GM23338 (cell line): ENCODE measurements at regions not wholly inside any gene's neighbourhood (a gene's known extent, or its start where the extent isn't known, plus 50 kb on each side); places are given as distances from the start of the nearest gene placed in this dataset.

Experiments used
- ATAC-seq: fragments of 200-7000 bp; cut with Tn5 transposase; 3 replicates; pipeline ENCODE4 v1.9.1; 2020
- DNase-seq: peaks from one replicate; pipeline ENCODE4 v3.0.0-alpha.2; 2015; ENCODE audit warnings: low spot score
- H2AFZ ChIP-seq: fragments of 200-600 bp; sonication (generic); 2 replicates; pipeline ENCODE4 v1.8.0; 2016; ENCODE audit warnings: antibody characterized with exemption, mild to moderate bottlenecking, moderate library complexity
- H3F3A ChIP-seq: fragments of 200-600 bp; sonication (generic); replicated peaks from 2 replicates; pipeline ENCODE4 v1.8.0; 2017; ENCODE audit warnings: antibody characterized with exemption, mixed run types, low read depth
- H3K27ac ChIP-seq: fragments of 200-600 bp; sonication (generic); 2 replicates; pipeline ENCODE4 v1.6.1; 2016; ENCODE audit warnings: low read depth
- H3K27me3 ChIP-seq: fragments of 200-600 bp; sonication (generic); 2 replicates; pipeline ENCODE4 v1.8.0; 2016; ENCODE audit warnings: mild to moderate bottlenecking, mixed run types, moderate library complexity; ENCODE audit not compliant: insufficient read depth
- H3K36me3 ChIP-seq: fragments of 200-600 bp; sonication (generic); 2 replicates; pipeline ENCODE4 v1.8.0; 2016; ENCODE audit warnings: mild to moderate bottlenecking; ENCODE audit not compliant: insufficient read depth
- H3K4me1 ChIP-seq: fragments of 200-600 bp; sonication (generic); 2 replicates; pipeline ENCODE4 v1.8.0; 2016; ENCODE audit warnings: mild to moderate bottlenecking, moderate library complexity; ENCODE audit not compliant: insufficient read depth
- H3K4me2 ChIP-seq: fragments of 200-600 bp; sonication (generic); 2 replicates; pipeline ENCODE4 v1.7.1; 2017; ENCODE audit warnings: mixed run types
- H3K4me3 ChIP-seq: fragments of 200-600 bp; sonication (generic); 2 replicates; pipeline ENCODE4 v1.6.1; 2016; ENCODE audit warnings: mixed run types
- H3K79me2 ChIP-seq: fragments of 200-600 bp; sonication (generic); replicated peaks from 2 replicates; pipeline ENCODE4 v1.8.0; 2017; ENCODE audit warnings: mild to moderate bottlenecking; ENCODE audit not compliant: insufficient read depth
- H3K9me2 ChIP-seq: fragments of 200-600 bp; sonication (generic); 2 replicates; pipeline ENCODE4 v1.8.0; 2017; ENCODE audit not compliant: insufficient read depth
- H4K20me1 ChIP-seq: fragments of 200-600 bp; sonication (generic); replicated peaks from 2 replicates; pipeline ENCODE4 v1.8.0; 2017; ENCODE audit warnings: mild to moderate bottlenecking; ENCODE audit not compliant: insufficient read depth
- H3K27ac Mint-ChIP-seq: 2 replicates; pipeline ENCODE4 v1.8.0; 2020; ENCODE audit warnings: inconsistent platforms, mild to moderate bottlenecking, moderate library complexity, mixed read lengths
- H3K27me3 Mint-ChIP-seq: 3 replicates; pipeline ENCODE4 v1.8.0; 2022; ENCODE audit warnings: low read depth, mild to moderate bottlenecking, moderate library complexity, mixed read lengths, inconsistent platforms; ENCODE audit not compliant: insufficient read depth, poor library complexity
- H3K36me3 Mint-ChIP-seq: 3 replicates; pipeline ENCODE4 v1.8.0; 2021; ENCODE audit warnings: low read depth, mild to moderate bottlenecking, inconsistent platforms, moderate library complexity, mixed read lengths
- H3K4me1 Mint-ChIP-seq: 3 replicates; pipeline ENCODE4 v1.8.0; 2020; ENCODE audit warnings: mild to moderate bottlenecking, inconsistent platforms, mixed read lengths
- H3K4me3 Mint-ChIP-seq: 3 replicates; pipeline ENCODE4 v1.8.0; 2021; ENCODE audit warnings: moderate library complexity, mild to moderate bottlenecking, inconsistent platforms, mixed read lengths
- H3K9me3 Mint-ChIP-seq: 3 replicates; pipeline ENCODE4 v1.8.0; 2020; ENCODE audit warnings: moderate library complexity, mild to moderate bottlenecking, inconsistent platforms, mixed read lengths
- CREB1 ChIP-seq: fragments of 250-450 bp; sonication (Bioruptor Pico); IDR thresholded peaks from 2 replicates; pipeline ENCODE4 v1.5.0; 2020; ENCODE audit warnings: low read depth, mild to moderate bottlenecking, moderate library complexity
- EZH2 ChIP-seq: fragments of 200-600 bp; sonication (generic); IDR thresholded peaks from one replicate; pipeline ENCODE4 v1.8.0; 2017; ENCODE audit warnings: antibody characterized with exemption, mild to moderate bottlenecking, low read depth; ENCODE audit not compliant: unreplicated experiment
- JUNB ChIP-seq: IDR thresholded peaks from one replicate; pipeline ENCODE4 v1.6.1; 2016; ENCODE audit warnings: antibody characterized with exemption; ENCODE audit not compliant: unreplicated experiment
- NANOG ChIP-seq: IDR thresholded peaks from 2 replicates; pipeline ENCODE4 v1.6.1; 2016; ENCODE audit warnings: antibody characterized with exemption, borderline replicate concordance
- POLR2AphosphoS5 ChIP-seq: IDR thresholded peaks from 2 replicates; pipeline ENCODE4 v1.6.1; 2016; ENCODE audit warnings: antibody characterized with exemption, low read depth
- STAT1 ChIP-seq: IDR thresholded peaks from one replicate; pipeline ENCODE4 v1.6.1; 2016; ENCODE audit warnings: antibody characterized with exemption; ENCODE audit not compliant: unreplicated experiment
- ZNF114 ChIP-seq: fragments of 250-450 bp; sonication (Bioruptor Pico); IDR thresholded peaks from 2 replicates; pipeline ENCODE4 v1.5.0; 2020; ENCODE audit warnings: mild to moderate bottlenecking, moderate library complexity
- ZNF331 ChIP-seq: fragments of 250-450 bp; sonication (Bioruptor Pico); IDR thresholded peaks from 2 replicates; pipeline ENCODE4 v1.5.0; 2020; ENCODE audit warnings: low read depth, mild to moderate bottlenecking, moderate library complexity
- TF ChIP-seq, protein P1 (sequence below): fragments of 250-450 bp; sonication (Bioruptor Pico); IDR thresholded peaks from 2 replicates; pipeline ENCODE4 v1.5.0; 2020; ENCODE audit warnings: mild to moderate bottlenecking, moderate library complexity
- TF ChIP-seq, protein P2 (sequence below), 2 experiments: fragments of 200-600 bp in 1 of 2; sonication (generic) in 1 of 2; conservative IDR thresholded peaks; 2 replicates each; pipeline versions ENCODE4 v1.5.1 to v1.6.1; 2016 to 2017; ENCODE audit warnings: antibody characterized with exemption in 2 of 2, low read depth in 2 of 2, mild to moderate bottlenecking in 2 of 2, moderate library complexity in 1 of 2
- TF ChIP-seq, protein P3 (sequence below): IDR thresholded peaks from one replicate; pipeline ENCODE4 v1.6.1; 2018; ENCODE audit warnings: antibody characterized with exemption; ENCODE audit not compliant: unreplicated experiment

DNA sequence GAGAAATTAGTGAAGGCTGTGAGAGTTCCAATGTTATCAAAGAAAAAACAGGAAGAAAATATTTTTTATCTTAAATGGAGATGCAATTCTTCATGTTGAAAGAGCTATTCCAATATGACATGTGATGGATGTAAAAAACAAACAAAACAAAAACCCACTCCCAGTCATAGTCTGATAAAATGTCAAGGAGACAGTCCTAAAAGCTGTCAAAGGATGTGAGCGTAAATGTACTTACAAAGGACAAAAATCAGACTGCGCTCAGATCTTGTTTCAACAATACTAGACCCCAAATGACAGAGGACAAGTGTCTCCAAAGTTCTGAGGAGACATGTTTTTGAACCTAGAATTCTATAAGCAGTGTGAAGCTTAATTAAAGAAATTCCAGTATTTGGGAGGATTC, 265.8 kb downstream of the PLPP3 start:
- Histone ChIP-seq H4K20me1 (no peaks in the 10 kb centered on the region), H3K4me2 (no peak overlapping the region), H3K27me3 (no peaks in the 10 kb centered on the region), H3K4me3 (no peak overlapping the region), H3K27ac (no peak overlapping the region), H3F3A (no peaks in the 10 kb centered on the region), H2AFZ (no peak overlapping the region), H3K4me1 (no peaks in the 10 kb centered on the region), H3K9me2 (no peaks in the 10 kb centered on the region; the same call in none of the 2 replicates), H3K36me3 (no peaks in the 10 kb centered on the region), H3K79me2 (no peaks in the 10 kb centered on the region)
- no peak overlapping the region for H3K27ac Mint-ChIP-seq
- TF ChIP-seq CREB1 (CRISPR knock-in tag): no peak
- ATAC-seq (no peak), DNase-seq (no peak)
- no peaks in the 10 kb centered on the region; the same call in 1 of the 3 replicates for H3K9me3 Mint-ChIP-seq
- peaks cover 3% of the 10 kb centered on the region; the same call in 2 of the 3 replicates for H3K4me1 Mint-ChIP-seq
- H3K4me3 Mint-ChIP-seq: no peak overlapping the region
- no peaks in the 10 kb centered on the region for H3K27me3 Mint-ChIP-seq
- H3K36me3 Mint-ChIP-seq: peaks cover 5% of the 10 kb centered on the region; the same call in 1 of the 3 replicates

DNA sequence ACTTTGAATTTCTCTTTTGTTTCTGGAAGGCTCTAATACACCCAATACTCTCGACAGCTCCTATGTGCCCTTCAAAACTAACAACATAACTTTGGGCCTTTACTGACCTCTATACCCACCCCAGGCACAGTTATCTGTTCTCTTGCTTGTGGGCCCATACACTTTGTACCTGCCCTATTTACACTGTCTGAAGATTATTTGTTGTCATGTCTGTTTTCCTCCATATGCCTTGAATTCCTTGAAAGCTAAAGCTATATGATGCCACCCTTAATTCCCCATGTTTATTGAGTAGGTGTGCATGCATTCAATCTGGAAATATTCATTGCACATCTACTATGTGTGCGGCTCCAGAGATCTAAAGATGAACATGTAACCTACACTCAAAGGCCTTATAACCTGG, 267.6 kb downstream of the PLPP3 start:
- Mint-ChIP-seq H3K4me3 (no peak overlapping the region), H3K27ac (no peak overlapping the region), H3K4me1 (peaks cover 3% of the 10 kb centered on the region; the same call in 2 of the 3 replicates), H3K9me3 (no peaks in the 10 kb centered on the region; the same call in 1 of the 3 replicates), H3K27me3 (no peaks in the 10 kb centered on the region), H3K36me3 (peaks cover 5% of the 10 kb centered on the region; the same call in 1 of the 3 replicates)
- no peak overlapping the region for H3K27ac ChIP-seq
- H3K4me3 ChIP-seq: no peak overlapping the region
- H3K4me2 ChIP-seq: no peak overlapping the region
- no peaks in the 10 kb centered on the region for H3F3A ChIP-seq
- H2AFZ ChIP-seq: no peak overlapping the region
- DNase-seq (no peak), ATAC-seq (no peak)
- no peaks in the 10 kb centered on the region for H3K9me2 ChIP-seq
- no peaks in the 10 kb centered on the region for H3K27me3 ChIP-seq
- H3K36me3 ChIP-seq: no peaks in the 10 kb centered on the region
- no peaks in the 10 kb centered on the region for H3K79me2 ChIP-seq
- no peaks in the 10 kb centered on the region for H3K4me1 ChIP-seq
- no peaks in the 10 kb centered on the region for H4K20me1 ChIP-seq
- TF ChIP-seq ZNF114 (CRISPR knock-in tag): no peak
- no peak for TF ChIP-seq POLR2AphosphoS5
- TF ChIP-seq EZH2: no peak
- no peak for TF ChIP-seq NANOG
- TF ChIP-seq, protein P1, sequence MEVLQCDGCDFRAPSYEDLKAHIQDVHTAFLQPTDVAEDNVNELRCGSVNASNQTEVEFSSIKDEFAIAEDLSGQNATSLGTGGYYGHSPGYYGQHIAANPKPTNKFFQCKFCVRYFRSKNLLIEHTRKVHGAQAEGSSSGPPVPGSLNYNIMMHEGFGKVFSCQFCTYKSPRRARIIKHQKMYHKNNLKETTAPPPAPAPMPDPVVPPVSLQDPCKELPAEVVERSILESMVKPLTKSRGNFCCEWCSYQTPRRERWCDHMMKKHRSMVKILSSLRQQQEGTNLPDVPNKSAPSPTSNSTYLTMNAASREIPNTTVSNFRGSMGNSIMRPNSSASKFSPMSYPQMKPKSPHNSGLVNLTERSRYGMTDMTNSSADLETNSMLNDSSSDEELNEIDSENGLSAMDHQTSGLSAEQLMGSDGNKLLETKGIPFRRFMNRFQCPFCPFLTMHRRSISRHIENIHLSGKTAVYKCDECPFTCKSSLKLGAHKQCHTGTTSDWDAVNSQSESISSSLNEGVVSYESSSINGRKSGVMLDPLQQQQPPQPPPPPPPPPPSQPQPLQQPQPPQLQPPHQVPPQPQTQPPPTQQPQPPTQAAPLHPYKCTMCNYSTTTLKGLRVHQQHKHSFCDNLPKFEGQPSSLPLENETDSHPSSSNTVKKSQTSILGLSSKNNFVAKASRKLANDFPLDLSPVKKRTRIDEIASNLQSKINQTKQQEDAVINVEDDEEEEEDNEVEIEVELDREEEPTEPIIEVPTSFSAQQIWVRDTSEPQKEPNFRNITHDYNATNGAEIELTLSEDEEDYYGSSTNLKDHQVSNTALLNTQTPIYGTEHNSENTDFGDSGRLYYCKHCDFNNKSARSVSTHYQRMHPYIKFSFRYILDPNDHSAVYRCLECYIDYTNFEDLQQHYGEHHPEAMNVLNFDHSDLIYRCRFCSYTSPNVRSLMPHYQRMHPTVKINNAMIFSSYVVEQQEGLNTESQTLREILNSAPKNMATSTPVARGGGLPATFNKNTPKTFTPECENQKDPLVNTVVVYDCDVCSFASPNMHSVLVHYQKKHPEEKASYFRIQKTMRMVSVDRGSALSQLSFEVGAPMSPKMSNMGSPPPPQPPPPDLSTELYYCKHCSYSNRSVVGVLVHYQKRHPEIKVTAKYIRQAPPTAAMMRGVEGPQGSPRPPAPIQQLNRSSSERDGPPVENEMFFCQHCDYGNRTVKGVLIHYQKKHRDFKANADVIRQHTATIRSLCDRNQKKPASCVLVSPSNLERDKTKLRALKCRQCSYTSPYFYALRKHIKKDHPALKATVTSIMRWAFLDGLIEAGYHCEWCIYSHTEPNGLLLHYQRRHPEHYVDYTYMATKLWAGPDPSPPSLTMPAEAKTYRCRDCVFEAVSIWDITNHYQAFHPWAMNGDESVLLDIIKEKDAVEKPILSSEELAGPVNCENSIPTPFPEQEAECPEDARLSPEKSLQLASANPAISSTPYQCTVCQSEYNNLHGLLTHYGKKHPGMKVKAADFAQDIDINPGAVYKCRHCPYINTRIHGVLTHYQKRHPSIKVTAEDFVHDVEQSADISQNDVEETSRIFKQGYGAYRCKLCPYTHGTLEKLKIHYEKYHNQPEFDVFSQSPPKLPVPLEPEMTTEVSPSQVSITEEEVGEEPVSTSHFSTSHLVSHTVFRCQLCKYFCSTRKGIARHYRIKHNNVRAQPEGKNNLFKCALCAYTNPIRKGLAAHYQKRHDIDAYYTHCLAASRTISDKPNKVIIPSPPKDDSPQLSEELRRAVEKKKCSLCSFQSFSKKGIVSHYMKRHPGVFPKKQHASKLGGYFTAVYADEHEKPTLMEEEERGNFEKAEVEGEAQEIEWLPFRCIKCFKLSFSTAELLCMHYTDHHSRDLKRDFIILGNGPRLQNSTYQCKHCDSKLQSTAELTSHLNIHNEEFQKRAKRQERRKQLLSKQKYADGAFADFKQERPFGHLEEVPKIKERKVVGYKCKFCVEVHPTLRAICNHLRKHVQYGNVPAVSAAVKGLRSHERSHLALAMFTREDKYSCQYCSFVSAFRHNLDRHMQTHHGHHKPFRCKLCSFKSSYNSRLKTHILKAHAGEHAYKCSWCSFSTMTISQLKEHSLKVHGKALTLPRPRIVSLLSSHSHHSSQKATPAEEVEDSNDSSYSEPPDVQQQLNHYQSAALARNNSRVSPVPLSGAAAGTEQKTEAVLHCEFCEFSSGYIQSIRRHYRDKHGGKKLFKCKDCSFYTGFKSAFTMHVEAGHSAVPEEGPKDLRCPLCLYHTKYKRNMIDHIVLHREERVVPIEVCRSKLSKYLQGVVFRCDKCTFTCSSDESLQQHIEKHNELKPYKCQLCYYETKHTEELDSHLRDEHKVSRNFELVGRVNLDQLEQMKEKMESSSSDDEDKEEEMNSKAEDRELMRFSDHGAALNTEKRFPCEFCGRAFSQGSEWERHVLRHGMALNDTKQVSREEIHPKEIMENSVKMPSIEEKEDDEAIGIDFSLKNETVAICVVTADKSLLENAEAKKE (CRISPR knock-in tag): no peak
- no peak for TF ChIP-seq ZNF331 (CRISPR knock-in tag)
- TF ChIP-seq STAT1: no peak
- TF ChIP-seq, protein P2, sequence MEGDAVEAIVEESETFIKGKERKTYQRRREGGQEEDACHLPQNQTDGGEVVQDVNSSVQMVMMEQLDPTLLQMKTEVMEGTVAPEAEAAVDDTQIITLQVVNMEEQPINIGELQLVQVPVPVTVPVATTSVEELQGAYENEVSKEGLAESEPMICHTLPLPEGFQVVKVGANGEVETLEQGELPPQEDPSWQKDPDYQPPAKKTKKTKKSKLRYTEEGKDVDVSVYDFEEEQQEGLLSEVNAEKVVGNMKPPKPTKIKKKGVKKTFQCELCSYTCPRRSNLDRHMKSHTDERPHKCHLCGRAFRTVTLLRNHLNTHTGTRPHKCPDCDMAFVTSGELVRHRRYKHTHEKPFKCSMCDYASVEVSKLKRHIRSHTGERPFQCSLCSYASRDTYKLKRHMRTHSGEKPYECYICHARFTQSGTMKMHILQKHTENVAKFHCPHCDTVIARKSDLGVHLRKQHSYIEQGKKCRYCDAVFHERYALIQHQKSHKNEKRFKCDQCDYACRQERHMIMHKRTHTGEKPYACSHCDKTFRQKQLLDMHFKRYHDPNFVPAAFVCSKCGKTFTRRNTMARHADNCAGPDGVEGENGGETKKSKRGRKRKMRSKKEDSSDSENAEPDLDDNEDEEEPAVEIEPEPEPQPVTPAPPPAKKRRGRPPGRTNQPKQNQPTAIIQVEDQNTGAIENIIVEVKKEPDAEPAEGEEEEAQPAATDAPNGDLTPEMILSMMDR (conservative IDR thresholded peaks at IDR 0.05; ENCODE audit: low read depth in 2 of 2): no peak
- TF ChIP-seq, protein P3, sequence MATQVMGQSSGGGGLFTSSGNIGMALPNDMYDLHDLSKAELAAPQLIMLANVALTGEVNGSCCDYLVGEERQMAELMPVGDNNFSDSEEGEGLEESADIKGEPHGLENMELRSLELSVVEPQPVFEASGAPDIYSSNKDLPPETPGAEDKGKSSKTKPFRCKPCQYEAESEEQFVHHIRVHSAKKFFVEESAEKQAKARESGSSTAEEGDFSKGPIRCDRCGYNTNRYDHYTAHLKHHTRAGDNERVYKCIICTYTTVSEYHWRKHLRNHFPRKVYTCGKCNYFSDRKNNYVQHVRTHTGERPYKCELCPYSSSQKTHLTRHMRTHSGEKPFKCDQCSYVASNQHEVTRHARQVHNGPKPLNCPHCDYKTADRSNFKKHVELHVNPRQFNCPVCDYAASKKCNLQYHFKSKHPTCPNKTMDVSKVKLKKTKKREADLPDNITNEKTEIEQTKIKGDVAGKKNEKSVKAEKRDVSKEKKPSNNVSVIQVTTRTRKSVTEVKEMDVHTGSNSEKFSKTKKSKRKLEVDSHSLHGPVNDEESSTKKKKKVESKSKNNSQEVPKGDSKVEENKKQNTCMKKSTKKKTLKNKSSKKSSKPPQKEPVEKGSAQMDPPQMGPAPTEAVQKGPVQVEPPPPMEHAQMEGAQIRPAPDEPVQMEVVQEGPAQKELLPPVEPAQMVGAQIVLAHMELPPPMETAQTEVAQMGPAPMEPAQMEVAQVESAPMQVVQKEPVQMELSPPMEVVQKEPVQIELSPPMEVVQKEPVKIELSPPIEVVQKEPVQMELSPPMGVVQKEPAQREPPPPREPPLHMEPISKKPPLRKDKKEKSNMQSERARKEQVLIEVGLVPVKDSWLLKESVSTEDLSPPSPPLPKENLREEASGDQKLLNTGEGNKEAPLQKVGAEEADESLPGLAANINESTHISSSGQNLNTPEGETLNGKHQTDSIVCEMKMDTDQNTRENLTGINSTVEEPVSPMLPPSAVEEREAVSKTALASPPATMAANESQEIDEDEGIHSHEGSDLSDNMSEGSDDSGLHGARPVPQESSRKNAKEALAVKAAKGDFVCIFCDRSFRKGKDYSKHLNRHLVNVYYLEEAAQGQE: no peak
- no peak for TF ChIP-seq CREB1 (CRISPR knock-in tag)
- no peak for TF ChIP-seq JUNB
